ENCODE measurements at regions not wholly inside any gene's neighbourhood (a gene's known extent, or its start where the extent isn't known, plus 50 kb on each side); places are given as distances from the start of the nearest gene placed in this dataset.

GRCh38 chr2:146576339-146577111 is 1268.3 kb upstream of the ACVR2A start:
- no peaks in the 10 kb centered on the region for H3K79me2 ChIP-seq (ENCODE audit: low read length)
- no peak for ATAC-seq
- no peaks in the 10 kb centered on the region for H4K20me1 ChIP-seq (ENCODE audit: low read length)
- H3K9me2 ChIP-seq (replicated peaks; ENCODE audit: low read length): no peaks in the 10 kb centered on the region
- peak overlapping the region; percentile 17; the same call in 1 of the 2 replicates for H3K4me2 ChIP-seq (ENCODE audit: low read length)
- BruUV-seq (replicated peaks): no TSS peak
- intact Hi-C loops (cut with micrococcal nuclease): no loop called here
- no peaks in the 10 kb centered on the region for H3K9me3 ChIP-seq (ENCODE audit: low read length)
- peak; percentile 14 for DNase-seq
- TF ChIP-seq CTCF (conservative IDR thresholded peaks at IDR 0.05; ENCODE audit: low read depth, low read length) (no peak), EZH2phosphoT487 (IDR thresholded peaks at IDR 0.05; ENCODE audit: borderline replicate concordance, low read length) (no peak), EZH2 (IDR thresholded peaks at IDR 0.05; ENCODE audit: low read length, unreplicated experiment) (no peak)
- H3K4me3 ChIP-seq (ENCODE audit: low read length): no peak overlapping the region
- H3F3A ChIP-seq (ENCODE audit: low read length, unreplicated experiment): peaks cover 4% of the 10 kb centered on the region
- H2AFZ ChIP-seq (ENCODE audit: low read length): 0 out of 2 replicates have a peak overlapping the region, but pooled peaks have one; percentile 3
- ChIA-PET CTCF (no interaction called here), POLR2A (ENCODE audit: unreplicated experiment) (no interaction called here)
- no peaks in the 10 kb centered on the region for H3K27me3 ChIP-seq (ENCODE audit: low read length)
- H3K4me1 ChIP-seq (ENCODE audit: insufficient read depth, low read length): peaks cover 32% of the 10 kb centered on the region
- no peak overlapping the region for H3K27ac ChIP-seq (ENCODE audit: low read length)
- no peak overlapping the region for H3K9ac ChIP-seq (ENCODE audit: low read length)
- H3K36me3 ChIP-seq (ENCODE audit: low read depth, low read length): no peaks in the 10 kb centered on the region

DNA sequence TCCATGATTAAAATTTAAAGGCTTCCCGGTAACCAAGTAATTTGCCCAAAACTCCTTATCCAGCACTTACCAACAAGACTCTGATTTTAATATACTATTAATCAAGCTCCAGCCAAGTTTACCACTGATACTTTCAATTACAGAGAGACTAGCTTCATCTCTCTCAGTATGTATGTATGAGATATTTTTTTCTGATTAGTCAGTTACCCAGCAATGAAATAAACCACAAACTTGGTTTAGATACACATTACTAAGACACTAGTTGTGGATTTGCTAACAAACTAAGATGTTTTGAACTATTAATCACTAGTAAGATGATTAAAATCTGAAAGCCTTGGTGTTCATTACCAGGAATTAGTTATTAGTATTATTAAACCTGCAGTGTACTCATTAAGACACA is 1272.2 kb upstream of the ACVR2A start:
- Histone ChIP-seq H3K4me2 (ENCODE audit: low read length) (peak overlapping the region; percentile 59), H3K4me3 (ENCODE audit: low read length) (no peak overlapping the region), H3K4me1 (ENCODE audit: insufficient read depth, low read length) (peaks cover 16% of the 10 kb centered on the region), H3K9ac (ENCODE audit: low read length) (no peak overlapping the region), H3K9me2 (replicated peaks; ENCODE audit: low read length) (no peaks in the 10 kb centered on the region), H3F3A (ENCODE audit: low read length, unreplicated experiment) (no peaks in the 10 kb centered on the region), H3K79me2 (ENCODE audit: low read length) (no peaks in the 10 kb centered on the region), H4K20me1 (ENCODE audit: low read length) (no peaks in the 10 kb centered on the region), H3K36me3 (ENCODE audit: low read depth, low read length) (no peaks in the 10 kb centered on the region), H3K9me3 (ENCODE audit: low read length) (no peaks in the 10 kb centered on the region), H2AFZ (ENCODE audit: low read length) (0 out of 2 replicates have a peak overlapping the region, but pooled peaks have one; percentile 21), H3K27ac (ENCODE audit: low read length) (no peak overlapping the region), H3K27me3 (ENCODE audit: low read length) (no peaks in the 10 kb centered on the region)
- DNase-seq (peak; percentile 69), ATAC-seq (peak; percentile 92)
- ChIA-PET CTCF (no interaction called here), POLR2A (ENCODE audit: unreplicated experiment) (interaction anchor here (0.5 kb wide), 1 partner anchor 59 kb away, joined by 4 read pairs; no protein-coding TSS in a partner anchor)
- intact Hi-C loops (cut with micrococcal nuclease): no loop called here
- TF ChIP-seq EZH2 (IDR thresholded peaks at IDR 0.05; ENCODE audit: low read length, unreplicated experiment) (no peak), CTCF (conservative IDR thresholded peaks at IDR 0.05; ENCODE audit: low read depth, low read length) (no peak), EZH2phosphoT487 (IDR thresholded peaks at IDR 0.05; ENCODE audit: borderline replicate concordance, low read length) (no peak)
- BruUV-seq (replicated peaks): no TSS peak

DNA sequence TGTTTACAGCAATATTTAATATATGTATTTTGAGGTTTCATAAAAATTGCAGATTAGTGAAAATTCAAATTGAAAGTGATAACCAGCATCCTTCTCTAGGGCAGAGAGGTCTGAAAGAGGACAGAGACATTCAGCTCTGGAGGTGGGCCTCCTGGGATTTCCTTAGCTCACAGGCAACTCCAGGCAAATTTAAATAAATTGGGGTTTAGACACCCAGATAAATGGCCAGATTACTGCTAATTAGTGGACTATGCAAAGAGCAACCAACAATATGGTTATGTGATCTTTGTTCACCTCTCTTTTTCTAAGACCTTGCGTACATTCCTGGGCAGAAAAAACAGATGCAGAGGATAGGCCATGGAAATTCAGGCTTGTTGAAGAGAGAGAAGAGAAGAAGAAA is 1282.8 kb upstream of the ACVR2A start:
- Histone ChIP-seq H3K9me3 (ENCODE audit: low read length) (no peaks in the 10 kb centered on the region), H3K36me3 (ENCODE audit: low read depth, low read length) (no peaks in the 10 kb centered on the region), H3K9ac (ENCODE audit: low read length) (no peak overlapping the region), H2AFZ (ENCODE audit: low read length) (no peak overlapping the region), H3K4me2 (ENCODE audit: low read length) (no peak overlapping the region), H3K27ac (ENCODE audit: low read length) (no peak overlapping the region), H4K20me1 (ENCODE audit: low read length) (no peaks in the 10 kb centered on the region), H3K9me2 (replicated peaks; ENCODE audit: low read length) (no peaks in the 10 kb centered on the region), H3K4me3 (ENCODE audit: low read length) (no peak overlapping the region), H3K79me2 (ENCODE audit: low read length) (no peaks in the 10 kb centered on the region), H3F3A (ENCODE audit: low read length, unreplicated experiment) (no peaks in the 10 kb centered on the region), H3K4me1 (ENCODE audit: insufficient read depth, low read length) (no peaks in the 10 kb centered on the region), H3K27me3 (ENCODE audit: low read length) (no peaks in the 10 kb centered on the region)
- no peak for DNase-seq
- TF ChIP-seq CTCF (conservative IDR thresholded peaks at IDR 0.05; ENCODE audit: low read depth, low read length): no peak
- TF ChIP-seq EZH2phosphoT487 (IDR thresholded peaks at IDR 0.05; ENCODE audit: borderline replicate concordance, low read length): no peak
- TF ChIP-seq EZH2 (IDR thresholded peaks at IDR 0.05; ENCODE audit: low read length, unreplicated experiment): no peak
- ChIA-PET POLR2A (ENCODE audit: unreplicated experiment) (interaction anchor here (0.7 kb wide), 1 partner anchor 1670 kb away, joined by 3 read pairs; no protein-coding TSS in a partner anchor), CTCF (no interaction called here)
- BruUV-seq (replicated peaks): no TSS peak
- intact Hi-C loops (cut with micrococcal nuclease): no loop called here
- ATAC-seq: no peak

All from PC-3 (cell line).